Liver (tissue), 8 donors: ENCODE measurements at regions not wholly inside any gene's neighbourhood (a gene's known extent, or its start where the extent isn't known, plus 50 kb on each side); places are given as distances from the start of the nearest gene placed in this dataset.

Experiments used
- DNase-seq: peaks from one replicate; pipeline ENCODE4 v3.0.0-alpha.2; 2017; ENCODE audit warnings: low spot score
- H3K27ac ChIP-seq, 2 donors: one replicate each; pipeline ENCODE4 v1.7.0; 2013; ENCODE audit warnings: inconsistent platforms in 2 of 2, low read length in 2 of 2, control low read depth in 1 of 2, low read depth in 1 of 2, mild to moderate bottlenecking in 1 of 2
- H3K27me3 ChIP-seq, 4 donors: one replicate each; pipeline versions ENCODE4 v1.6.1 to v1.7.0; 2013; ENCODE audit warnings: low read length in 3 of 4, inconsistent platforms in 1 of 4, mild to moderate bottlenecking in 1 of 4, moderate library complexity in 1 of 4; ENCODE audit not compliant: control insufficient read depth in 4 of 4, insufficient read depth in 4 of 4
- H3K36me3 ChIP-seq, 4 donors: one replicate each; pipeline versions ENCODE4 v1.6.1 to v1.7.0; 2013; ENCODE audit warnings: low read length in 3 of 4, mild to moderate bottlenecking in 3 of 4, low read depth in 1 of 4, moderate library complexity in 1 of 4; ENCODE audit not compliant: control insufficient read depth in 4 of 4, insufficient read depth in 3 of 4
- H3K4me1 ChIP-seq, 4 donors: one replicate each; pipeline versions ENCODE4 v1.6.1 to v1.7.0; 2013; ENCODE audit warnings: low read length in 3 of 4, mild to moderate bottlenecking in 3 of 4, moderate library complexity in 1 of 4; ENCODE audit not compliant: control insufficient read depth in 4 of 4, insufficient read depth in 4 of 4
- H3K4me3 ChIP-seq, 3 donors: one replicate each; pipeline versions ENCODE4 v1.6.1 to v1.7.0; 2013; ENCODE audit warnings: low read length in 3 of 3, control low read depth in 1 of 3, low read depth in 1 of 3, mild to moderate bottlenecking in 1 of 3
- H3K9ac ChIP-seq, 2 donors: one replicate each; pipeline ENCODE4 v1.7.0; 2013; ENCODE audit warnings: low read length in 2 of 2, mild to moderate bottlenecking in 2 of 2, moderate library complexity in 2 of 2, control low read depth in 1 of 2, low read depth in 1 of 2
- H3K9me3 ChIP-seq, 4 donors: one replicate each; pipeline versions ENCODE4 v1.6.1 to v1.7.0; 2013; ENCODE audit warnings: low read length in 3 of 4; ENCODE audit not compliant: control insufficient read depth in 4 of 4
- EGR1 ChIP-seq, 2 donors: IDR thresholded peaks; 2 replicates each; pipeline ENCODE4 v1.6.1; 2016 to 2018; ENCODE audit warnings: antibody characterized with exemption in 2 of 2, low read depth in 2 of 2
- FOXA1 ChIP-seq: IDR thresholded peaks from 2 replicates; pipeline ENCODE4 v1.6.1; 2016; ENCODE audit warnings: antibody characterized with exemption
- FOXA2 ChIP-seq: IDR thresholded peaks from 2 replicates; pipeline ENCODE4 v1.6.1; 2016; ENCODE audit warnings: antibody characterized with exemption
- HNF4A ChIP-seq, 2 donors: conservative IDR thresholded peaks; 2 replicates each; pipeline ENCODE4 v1.6.1; 2016; ENCODE audit warnings: antibody characterized with exemption in 2 of 2, mild to moderate bottlenecking in 2 of 2
- JUND ChIP-seq, 2 donors: IDR thresholded peaks; 2 replicates each; pipeline ENCODE4 v1.6.1; 2016; ENCODE audit warnings: antibody characterized with exemption in 2 of 2
- NR2F2 ChIP-seq: IDR thresholded peaks from 2 replicates; pipeline ENCODE4 v1.6.1; 2016; ENCODE audit warnings: antibody characterized with exemption
- RAD21 ChIP-seq, 2 donors: IDR thresholded peaks; 2 replicates each; pipeline ENCODE4 v1.6.1; 2016; ENCODE audit warnings: antibody characterized with exemption in 2 of 2, mild to moderate bottlenecking in 2 of 2
- RXRA ChIP-seq, 2 donors: IDR thresholded peaks; 2 replicates each; pipeline ENCODE4 v1.6.1; 2017 to 2018; ENCODE audit warnings: antibody characterized with exemption in 2 of 2, mild to moderate bottlenecking in 1 of 2
- SP1 ChIP-seq: IDR thresholded peaks from 2 replicates; pipeline ENCODE4 v1.6.1; 2018; ENCODE audit warnings: antibody characterized with exemption, mild to moderate bottlenecking
- TAF1 ChIP-seq: conservative IDR thresholded peaks from 2 replicates; pipeline ENCODE4 v1.6.1; 2016; ENCODE audit warnings: antibody characterized with exemption, mild to moderate bottlenecking
- YY1 ChIP-seq: IDR thresholded peaks from 2 replicates; pipeline ENCODE4 v1.6.1; 2016; ENCODE audit warnings: antibody characterized with exemption, mild to moderate bottlenecking
- WGBS: extraction: QIAGEN DNeasy Blood & Tissue Kit; methylation state at CpG from one replicate; pipeline ENCODE4 v1.1.7; 2013; 5-methylcytosine and 5-hydroxymethylcytosine counted together
- TF ChIP-seq, protein P1 (sequence below): IDR thresholded peaks from 2 replicates; pipeline ENCODE4 v1.6.1; 2016; ENCODE audit warnings: antibody characterized with exemption
- TF ChIP-seq, protein P2 (sequence below): fragments of 150-350 bp; IDR thresholded peaks from 2 replicates; pipeline ENCODE4 v1.5.1; 2017; ENCODE audit warnings: improper control_type of control experiment, low read depth, low read length; ENCODE audit not compliant: missing input control
- TF ChIP-seq, protein P3 (sequence below): IDR thresholded peaks from 2 replicates; pipeline ENCODE4 v1.6.1; 2016; ENCODE audit warnings: antibody characterized with exemption
- TF ChIP-seq, protein P4 (sequence below): IDR thresholded peaks from 2 replicates; pipeline ENCODE4 v1.6.1; 2016; ENCODE audit warnings: antibody characterized with exemption, mild to moderate bottlenecking
- TF ChIP-seq, protein P5 (sequence below): IDR thresholded peaks from 2 replicates; pipeline ENCODE4 v1.6.1; 2016; ENCODE audit warnings: antibody characterized with exemption
- donor health status: healthy.
- donor health status: healthy.
- donor health status: healthy.
- donor health status: healthy.
- donor health status: healthy.

DNA sequence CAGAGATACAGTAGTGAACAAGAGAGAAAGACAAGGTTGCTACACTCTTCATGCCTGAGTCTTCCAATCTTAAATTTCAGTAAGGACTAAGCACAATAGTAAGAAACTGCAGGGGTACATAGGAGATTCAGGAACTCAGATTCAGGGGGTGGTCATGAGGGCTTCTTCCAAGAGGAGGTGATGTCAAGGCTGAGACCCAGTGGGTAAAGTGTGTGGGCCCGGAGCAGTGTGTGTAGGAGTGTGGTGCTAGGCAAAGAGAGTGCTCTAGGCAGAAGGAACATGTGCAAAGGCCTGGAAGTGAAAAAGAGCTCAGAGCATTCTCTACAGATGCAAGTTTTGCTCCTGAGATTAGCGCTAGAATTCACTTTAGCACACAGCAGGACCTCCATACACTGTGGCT is 102.9 kb upstream of the SPATA12 start:
- H3K36me3 ChIP-seq: no peaks in the 10 kb centered on the region
- H3K9ac ChIP-seq: no peak overlapping the region
- no peak overlapping the region for H3K27ac ChIP-seq
- WGBS: 98% methylated on average over 2 of the region's 2 CpGs
- H3K4me1 ChIP-seq: peaks cover 0 to 3% (median 0%) of the 10 kb centered on the region in 4 donors
- TF ChIP-seq, protein P1, sequence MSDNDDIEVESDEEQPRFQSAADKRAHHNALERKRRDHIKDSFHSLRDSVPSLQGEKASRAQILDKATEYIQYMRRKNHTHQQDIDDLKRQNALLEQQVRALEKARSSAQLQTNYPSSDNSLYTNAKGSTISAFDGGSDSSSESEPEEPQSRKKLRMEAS: no peak
- no peak for TF ChIP-seq NR2F2
- no peak for TF ChIP-seq EGR1 (IDR thresholded peaks at IDR 0.05; ENCODE audit: low read depth in 2 of 2)
- TF ChIP-seq, protein P2, sequence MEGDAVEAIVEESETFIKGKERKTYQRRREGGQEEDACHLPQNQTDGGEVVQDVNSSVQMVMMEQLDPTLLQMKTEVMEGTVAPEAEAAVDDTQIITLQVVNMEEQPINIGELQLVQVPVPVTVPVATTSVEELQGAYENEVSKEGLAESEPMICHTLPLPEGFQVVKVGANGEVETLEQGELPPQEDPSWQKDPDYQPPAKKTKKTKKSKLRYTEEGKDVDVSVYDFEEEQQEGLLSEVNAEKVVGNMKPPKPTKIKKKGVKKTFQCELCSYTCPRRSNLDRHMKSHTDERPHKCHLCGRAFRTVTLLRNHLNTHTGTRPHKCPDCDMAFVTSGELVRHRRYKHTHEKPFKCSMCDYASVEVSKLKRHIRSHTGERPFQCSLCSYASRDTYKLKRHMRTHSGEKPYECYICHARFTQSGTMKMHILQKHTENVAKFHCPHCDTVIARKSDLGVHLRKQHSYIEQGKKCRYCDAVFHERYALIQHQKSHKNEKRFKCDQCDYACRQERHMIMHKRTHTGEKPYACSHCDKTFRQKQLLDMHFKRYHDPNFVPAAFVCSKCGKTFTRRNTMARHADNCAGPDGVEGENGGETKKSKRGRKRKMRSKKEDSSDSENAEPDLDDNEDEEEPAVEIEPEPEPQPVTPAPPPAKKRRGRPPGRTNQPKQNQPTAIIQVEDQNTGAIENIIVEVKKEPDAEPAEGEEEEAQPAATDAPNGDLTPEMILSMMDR: no peak
- TF ChIP-seq, protein P3, sequence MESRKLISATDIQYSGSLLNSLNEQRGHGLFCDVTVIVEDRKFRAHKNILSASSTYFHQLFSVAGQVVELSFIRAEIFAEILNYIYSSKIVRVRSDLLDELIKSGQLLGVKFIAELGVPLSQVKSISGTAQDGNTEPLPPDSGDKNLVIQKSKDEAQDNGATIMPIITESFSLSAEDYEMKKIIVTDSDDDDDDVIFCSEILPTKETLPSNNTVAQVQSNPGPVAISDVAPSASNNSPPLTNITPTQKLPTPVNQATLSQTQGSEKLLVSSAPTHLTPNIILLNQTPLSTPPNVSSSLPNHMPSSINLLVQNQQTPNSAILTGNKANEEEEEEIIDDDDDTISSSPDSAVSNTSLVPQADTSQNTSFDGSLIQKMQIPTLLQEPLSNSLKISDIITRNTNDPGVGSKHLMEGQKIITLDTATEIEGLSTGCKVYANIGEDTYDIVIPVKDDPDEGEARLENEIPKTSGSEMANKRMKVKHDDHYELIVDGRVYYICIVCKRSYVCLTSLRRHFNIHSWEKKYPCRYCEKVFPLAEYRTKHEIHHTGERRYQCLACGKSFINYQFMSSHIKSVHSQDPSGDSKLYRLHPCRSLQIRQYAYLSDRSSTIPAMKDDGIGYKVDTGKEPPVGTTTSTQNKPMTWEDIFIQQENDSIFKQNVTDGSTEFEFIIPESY: no peak
- TF ChIP-seq, protein P4, sequence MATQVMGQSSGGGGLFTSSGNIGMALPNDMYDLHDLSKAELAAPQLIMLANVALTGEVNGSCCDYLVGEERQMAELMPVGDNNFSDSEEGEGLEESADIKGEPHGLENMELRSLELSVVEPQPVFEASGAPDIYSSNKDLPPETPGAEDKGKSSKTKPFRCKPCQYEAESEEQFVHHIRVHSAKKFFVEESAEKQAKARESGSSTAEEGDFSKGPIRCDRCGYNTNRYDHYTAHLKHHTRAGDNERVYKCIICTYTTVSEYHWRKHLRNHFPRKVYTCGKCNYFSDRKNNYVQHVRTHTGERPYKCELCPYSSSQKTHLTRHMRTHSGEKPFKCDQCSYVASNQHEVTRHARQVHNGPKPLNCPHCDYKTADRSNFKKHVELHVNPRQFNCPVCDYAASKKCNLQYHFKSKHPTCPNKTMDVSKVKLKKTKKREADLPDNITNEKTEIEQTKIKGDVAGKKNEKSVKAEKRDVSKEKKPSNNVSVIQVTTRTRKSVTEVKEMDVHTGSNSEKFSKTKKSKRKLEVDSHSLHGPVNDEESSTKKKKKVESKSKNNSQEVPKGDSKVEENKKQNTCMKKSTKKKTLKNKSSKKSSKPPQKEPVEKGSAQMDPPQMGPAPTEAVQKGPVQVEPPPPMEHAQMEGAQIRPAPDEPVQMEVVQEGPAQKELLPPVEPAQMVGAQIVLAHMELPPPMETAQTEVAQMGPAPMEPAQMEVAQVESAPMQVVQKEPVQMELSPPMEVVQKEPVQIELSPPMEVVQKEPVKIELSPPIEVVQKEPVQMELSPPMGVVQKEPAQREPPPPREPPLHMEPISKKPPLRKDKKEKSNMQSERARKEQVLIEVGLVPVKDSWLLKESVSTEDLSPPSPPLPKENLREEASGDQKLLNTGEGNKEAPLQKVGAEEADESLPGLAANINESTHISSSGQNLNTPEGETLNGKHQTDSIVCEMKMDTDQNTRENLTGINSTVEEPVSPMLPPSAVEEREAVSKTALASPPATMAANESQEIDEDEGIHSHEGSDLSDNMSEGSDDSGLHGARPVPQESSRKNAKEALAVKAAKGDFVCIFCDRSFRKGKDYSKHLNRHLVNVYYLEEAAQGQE: no peak
- no peaks in the 10 kb centered on the region for H3K9me3 ChIP-seq
- no peak for DNase-seq
- no peak overlapping the region for H3K4me3 ChIP-seq
- no peaks in the 10 kb centered on the region for H3K27me3 ChIP-seq

DNA sequence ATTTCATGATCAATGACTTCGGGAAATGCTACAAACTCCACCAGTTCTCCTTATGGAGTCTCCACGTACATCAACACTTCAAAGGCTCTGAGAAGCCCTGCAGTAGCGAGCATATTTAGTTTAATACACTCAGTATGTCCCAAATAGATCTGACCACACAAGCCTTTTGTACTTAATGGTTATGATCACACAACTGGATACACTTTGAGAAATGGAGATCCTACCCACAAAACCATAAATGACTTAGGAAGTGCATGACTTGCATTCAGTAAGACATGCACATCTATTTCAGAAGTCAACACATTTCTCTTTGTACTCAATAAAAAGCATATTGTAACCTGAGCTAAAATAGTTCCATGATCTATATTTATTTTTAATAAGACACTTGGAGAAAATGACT is 103.6 kb upstream of the SPATA12 start:
- Histone ChIP-seq H3K4me1 (peaks cover 0 to 3% (median 0%) of the 10 kb centered on the region in 4 donors), H3K27ac (no peak overlapping the region), H3K36me3 (no peaks in the 10 kb centered on the region), H3K27me3 (no peaks in the 10 kb centered on the region), H3K9ac (no peak overlapping the region), H3K4me3 (no peak overlapping the region), H3K9me3 (no peaks in the 10 kb centered on the region)
- no peak for DNase-seq
- TF ChIP-seq HNF4A (conservative IDR thresholded peaks at IDR 0.05): no peak
- no peak for TF ChIP-seq EGR1 (IDR thresholded peaks at IDR 0.05; ENCODE audit: low read depth in 2 of 2)
- TF ChIP-seq FOXA2: no peak
- TF ChIP-seq RAD21 (IDR thresholded peaks at IDR 0.05): no peak
- TF ChIP-seq NR2F2: no peak
- TF ChIP-seq FOXA1: no peak
- no peak for TF ChIP-seq SP1
- TF ChIP-seq YY1: no peak
- no peak for TF ChIP-seq RXRA (IDR thresholded peaks at IDR 0.05)
- TF ChIP-seq, protein P4: no peak
- no peak for TF ChIP-seq JUND (IDR thresholded peaks at IDR 0.05)
- TF ChIP-seq, protein P5, sequence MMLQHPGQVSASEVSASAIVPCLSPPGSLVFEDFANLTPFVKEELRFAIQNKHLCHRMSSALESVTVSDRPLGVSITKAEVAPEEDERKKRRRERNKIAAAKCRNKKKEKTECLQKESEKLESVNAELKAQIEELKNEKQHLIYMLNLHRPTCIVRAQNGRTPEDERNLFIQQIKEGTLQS: no peak
- TF ChIP-seq, protein P1: no peak
- no peak for TF ChIP-seq TAF1
- WGBS: 96% methylated on average over 3 of the region's 3 CpGs
